GM21619 (cell line): ENCODE measurements at regions not wholly inside any gene's neighbourhood (a gene's known extent, or its start where the extent isn't known, plus 50 kb on each side); places are given as distances from the start of the nearest gene placed in this dataset.

Experiments
- ATAC-seq: cut with Tn5 transposase; IDR thresholded peaks from one replicate; pipeline ENCODE4 v1.9.1; 2021; ENCODE audit not compliant: unreplicated experiment

DNA sequence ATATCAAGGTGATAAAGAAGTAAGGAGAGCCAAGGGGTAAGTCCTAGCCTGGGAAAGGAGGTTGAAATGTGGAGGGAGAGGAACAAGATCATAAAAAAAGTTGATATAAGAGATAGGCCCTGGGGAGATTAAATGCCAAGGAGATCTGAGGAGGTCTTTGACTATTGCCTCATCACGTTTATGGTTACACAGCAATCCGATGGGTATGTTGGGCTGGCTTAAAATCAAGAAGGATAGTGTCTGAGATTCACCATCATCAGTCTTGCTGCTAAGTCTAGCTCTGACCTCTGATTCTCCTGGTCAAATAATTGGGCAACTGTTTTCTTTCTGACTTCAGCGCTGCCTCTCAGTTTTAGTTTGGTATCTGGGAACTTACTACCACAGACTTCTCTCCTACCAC, 416.3 kb downstream of the GPATCH2 start:
- ATAC-seq: no peak

- ATAC-seq: no peak
These were observed 419.4 kb downstream of the GPATCH2 start for GRCh38 chr1:217211486-217211885.

DNA sequence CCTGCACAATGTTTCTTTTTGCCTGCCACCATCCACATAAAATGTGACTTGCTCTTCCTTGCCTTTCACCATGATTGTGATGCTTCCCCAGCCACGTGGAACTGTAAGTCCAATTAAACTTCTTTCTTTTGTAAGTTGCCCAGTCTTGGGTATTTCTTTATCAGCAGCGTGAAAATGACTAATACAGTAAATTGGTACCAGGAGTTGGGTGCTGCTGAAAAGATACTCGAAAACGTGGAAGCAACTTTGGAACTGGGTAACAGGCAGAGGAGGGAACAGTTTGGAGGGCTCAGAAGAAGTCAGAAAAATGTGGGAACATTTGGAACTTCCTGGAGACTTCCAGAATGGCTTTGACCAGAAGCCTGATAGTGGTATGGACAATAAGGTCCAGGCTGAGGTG, 425.3 kb downstream of the GPATCH2 start:
- ATAC-seq: no peak

GRCh38 chr1:217196616-217197015, 434.3 kb downstream of the GPATCH2 start:
- ATAC-seq: no peak

DNA sequence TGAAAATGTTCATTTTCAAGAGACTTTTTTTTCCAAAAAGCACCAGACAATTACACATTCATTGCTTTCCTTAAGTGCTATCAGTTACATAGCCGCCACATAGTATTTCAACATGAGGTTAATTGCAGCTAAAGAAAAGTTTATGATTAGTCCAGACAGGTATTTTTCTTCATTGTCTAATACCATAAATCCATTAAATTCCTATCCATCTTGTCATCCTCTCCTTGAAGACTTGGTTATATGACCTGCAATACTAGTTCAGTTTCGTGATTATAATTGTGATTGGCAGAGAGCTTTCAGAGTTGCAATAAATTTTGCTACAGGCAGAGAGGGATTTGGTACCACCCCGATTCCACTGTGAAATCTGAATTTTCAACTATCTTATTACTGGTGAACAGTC, 437.7 kb downstream of the GPATCH2 start:
- ATAC-seq: no peak

DNA sequence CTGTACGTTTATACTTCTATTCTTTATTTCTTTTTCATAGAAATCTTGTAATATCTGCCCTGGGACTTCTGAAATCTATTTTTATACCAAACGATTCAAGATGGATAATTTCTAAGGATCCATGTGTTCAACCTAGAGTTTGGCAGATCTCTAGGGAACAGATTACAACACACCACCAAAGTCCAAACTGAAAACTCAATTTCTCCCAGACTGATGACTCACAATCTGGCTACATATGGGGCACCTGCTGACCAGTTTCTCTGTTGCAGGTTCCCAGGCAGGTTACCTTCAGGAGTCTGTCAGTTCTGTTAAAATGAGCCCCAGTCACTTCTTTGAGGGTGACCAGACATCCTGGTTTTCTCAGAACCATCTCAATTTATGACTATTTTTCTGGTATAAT, 439.4 kb downstream of the GPATCH2 start:
- ATAC-seq: no peak

DNA sequence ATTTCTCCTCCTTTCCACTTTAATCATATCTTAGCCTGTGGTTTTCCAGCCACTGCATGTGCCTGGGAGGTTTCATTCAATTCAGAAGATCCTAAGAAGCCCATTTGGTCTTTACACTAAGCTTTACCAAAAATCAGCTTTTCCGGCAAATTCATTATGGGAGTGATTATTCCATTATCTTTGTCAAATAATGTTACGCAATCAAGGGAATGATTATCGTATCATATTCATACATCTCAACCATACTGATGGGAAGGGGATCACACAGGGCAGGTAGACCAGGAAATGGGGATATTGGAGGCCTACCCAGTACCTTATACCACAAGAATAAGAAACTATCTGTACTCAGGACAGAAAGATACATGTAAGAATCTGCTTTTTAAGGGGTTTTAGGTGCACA, 440.5 kb downstream of the GPATCH2 start:
- ATAC-seq: no peak

GRCh38 chr1:217189362-217189761, 441.5 kb downstream of the GPATCH2 start:
- ATAC-seq: no peak

GRCh38 chr1:217188280-217189237, 442.3 kb downstream of the GPATCH2 start:
- no peak for ATAC-seq

GRCh38 chr1:217186664-217187063, 444.2 kb downstream of the GPATCH2 start:
- no peak for ATAC-seq

DNA sequence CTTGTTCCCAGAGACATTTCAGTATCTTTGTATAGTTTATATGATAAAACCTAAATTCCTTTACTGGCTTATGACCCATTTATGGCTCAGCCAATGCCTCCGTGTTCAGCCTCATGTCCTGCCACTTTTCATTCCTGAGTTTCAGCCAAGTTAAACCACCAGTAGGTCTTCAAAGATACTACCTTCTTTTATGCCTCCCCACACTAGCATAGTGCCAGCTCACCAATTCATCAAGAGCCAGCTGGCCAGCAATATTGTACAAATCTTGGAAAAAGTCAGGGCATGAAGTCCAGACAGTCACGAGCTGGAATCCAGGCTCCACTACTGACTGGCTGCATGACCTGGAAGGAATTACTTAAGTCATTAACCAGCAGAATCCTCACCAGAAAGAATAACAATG, 446.0 kb downstream of the GPATCH2 start:
- ATAC-seq: no peak

- ATAC-seq: no peak
These were observed 447.9 kb downstream of the GPATCH2 start for GRCh38 chr1:217182992-217183391.

DNA sequence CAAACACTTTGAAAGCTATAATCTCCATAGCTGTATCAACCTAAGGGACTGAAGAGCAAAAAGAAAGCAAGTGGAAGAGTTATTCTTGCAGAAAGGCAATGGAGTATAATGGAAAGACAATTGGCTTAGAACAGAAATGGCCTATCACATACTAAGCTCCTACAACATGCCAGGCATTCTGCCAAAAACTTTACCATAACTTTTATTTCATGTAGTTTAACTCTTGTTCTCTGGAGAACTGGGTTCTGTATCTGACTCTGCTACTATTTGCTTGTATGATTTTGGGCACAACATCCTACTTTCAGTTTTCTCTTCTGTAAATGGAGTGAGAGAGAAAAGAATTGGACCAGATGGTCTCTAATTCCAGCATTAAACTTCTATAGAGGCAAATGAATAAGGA, 449.1 kb downstream of the GPATCH2 start:
- no peak for ATAC-seq

- ATAC-seq: no peak
These were observed 449.6 kb downstream of the GPATCH2 start for GRCh38 chr1:217181176-217181746.

DNA sequence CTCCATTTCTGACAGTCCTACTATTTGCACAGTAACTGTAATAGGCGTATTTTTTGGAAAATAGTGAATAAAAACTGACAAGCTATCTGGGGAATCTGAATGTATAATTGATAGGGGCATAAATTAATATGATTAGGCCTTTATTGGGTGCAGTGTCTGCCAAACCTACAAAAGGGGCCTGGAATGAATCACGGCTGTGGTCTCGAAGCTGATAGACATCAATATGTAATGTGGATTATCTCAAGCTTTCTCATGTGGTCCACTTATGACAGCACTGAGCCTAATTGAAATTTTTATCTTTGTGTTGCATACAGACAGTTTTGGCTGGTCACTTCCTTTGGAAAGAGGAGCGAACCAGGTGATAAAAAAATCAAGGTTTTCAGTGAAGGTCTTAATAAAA, 450.4 kb downstream of the GPATCH2 start:
- no peak for ATAC-seq

GRCh38 chr1:217164403-217164802, 441.2 kb upstream of the ESRRG start:
- ATAC-seq: no peak

GRCh38 chr1:217153361-217153760, 430.1 kb upstream of the ESRRG start:
- ATAC-seq: no peak

- ATAC-seq: no peak
These were observed 427.1 kb upstream of the ESRRG start for GRCh38 chr1:217150366-217150765.

DNA sequence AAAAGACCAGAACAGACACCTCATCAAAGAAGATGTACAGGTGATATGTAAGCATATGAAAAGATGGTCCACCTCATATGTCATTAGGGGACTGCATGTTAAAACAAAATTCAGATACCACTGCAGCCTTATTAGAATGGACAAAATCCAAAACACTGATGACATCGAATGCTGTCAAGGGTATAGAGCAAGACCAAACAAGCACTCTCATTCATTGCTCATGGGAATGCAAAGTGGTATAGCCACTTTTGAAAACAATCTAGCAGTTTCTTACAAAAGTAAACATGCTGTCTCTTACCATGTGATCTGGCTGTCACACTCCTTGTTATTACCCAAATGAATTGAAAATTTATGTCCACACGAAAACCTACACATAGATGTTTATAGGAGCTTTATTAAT, 426.6 kb upstream of the ESRRG start:
- no peak for ATAC-seq

GRCh38 chr1:217141711-217142110, 418.5 kb upstream of the ESRRG start:
- ATAC-seq: no peak

DNA sequence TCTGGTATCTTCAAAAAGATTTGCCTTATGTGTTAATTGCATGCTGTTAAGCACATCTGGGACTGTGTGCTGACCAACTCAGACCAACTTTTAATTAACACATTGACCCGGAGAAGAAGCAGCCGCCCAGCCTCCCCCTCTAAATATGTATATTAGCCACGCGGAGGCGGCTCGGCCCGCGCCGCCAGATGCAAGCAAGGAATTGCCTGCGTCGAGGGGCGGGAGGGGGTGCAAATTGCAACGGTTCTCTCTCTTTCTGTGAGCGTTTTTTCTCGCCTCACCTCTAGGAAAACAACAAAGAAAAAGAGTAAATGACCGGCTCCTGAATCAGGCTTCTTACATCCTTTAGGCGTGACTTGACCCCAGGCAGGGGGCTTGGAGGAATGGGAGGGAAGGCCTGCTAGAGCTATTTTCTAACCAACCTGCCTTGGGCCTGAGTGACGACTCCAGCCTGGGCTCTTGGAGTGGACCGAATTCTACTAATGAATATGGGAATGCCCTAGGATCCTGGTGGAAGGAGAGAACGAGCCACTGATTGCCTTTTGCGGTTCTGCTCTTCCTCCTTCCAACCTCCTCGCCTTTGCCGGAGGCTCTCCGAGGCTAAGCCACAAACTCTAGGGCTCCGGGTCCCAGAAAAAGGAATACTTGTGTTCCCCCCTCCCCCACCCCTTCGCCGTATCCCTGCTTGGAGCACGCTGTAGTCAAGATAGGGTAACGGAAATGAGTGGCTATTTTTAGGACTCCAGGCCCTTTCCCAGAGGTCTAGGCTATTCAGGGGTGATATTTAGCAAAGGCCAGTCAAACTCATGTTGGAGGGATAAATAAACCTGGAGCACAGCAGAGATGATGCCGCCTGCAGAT, 417.0 kb upstream of the ESRRG start:
- no peak for ATAC-seq

DNA sequence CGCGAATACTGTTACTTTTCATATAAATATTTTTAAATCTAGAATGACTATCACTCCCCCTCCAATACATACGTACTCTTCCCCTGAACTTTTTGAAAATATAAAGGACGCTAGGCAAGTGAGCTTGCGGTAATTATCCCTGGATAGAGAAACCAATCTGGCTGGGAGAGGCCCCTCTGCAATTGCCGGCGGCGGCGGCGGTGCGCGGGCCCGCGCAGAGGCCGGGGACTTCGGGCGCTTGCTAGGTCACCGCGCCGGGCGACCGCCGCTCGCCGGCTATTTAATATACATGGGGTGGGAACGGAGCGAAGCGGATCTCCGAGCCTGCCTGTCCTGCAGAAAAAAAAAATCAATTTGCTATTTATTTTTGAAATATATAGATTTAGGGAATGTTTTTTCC, 416.3 kb upstream of the ESRRG start:
- no peak for ATAC-seq
